D341Med (cell line): ENCODE measurements at regions not wholly inside any gene's neighbourhood (a gene's known extent, or its start where the extent isn't known, plus 50 kb on each side); places are given as distances from the start of the nearest gene placed in this dataset.
"Not testable (repeated sequence)": the region's sequence is repeated elsewhere in the genome, so short reads cannot be mapped to it uniquely, and the experiment has no call there.

Experiments used
- DNase-seq: peaks from one replicate; pipeline ENCODE4 v3.0.0; 2012; ENCODE audit warnings: low spot score

- no peak for DNase-seq
Measured at GRCh38 chr10:90276894-90277475, 575.6 kb downstream of the KIF20B start.

GRCh38 chr10:90286406-90286805 is 571.4 kb downstream of the HTR7 start:
- no peak for DNase-seq

GRCh38 chr10:90286941-90287340 is 570.9 kb downstream of the HTR7 start:
- DNase-seq, result no peak

GRCh38 chr10:90288391-90288933 is 569.4 kb downstream of the HTR7 start:
- DNase-seq, result no peak

- no peak for DNase-seq
Measured at GRCh38 chr10:90289037-90289436, 568.8 kb downstream of the HTR7 start.

- no peak for DNase-seq
Measured at GRCh38 chr10:90293616-90294015, 564.2 kb downstream of the HTR7 start.

- DNase-seq, result not testable (repeated sequence)
Measured at GRCh38 chr10:90294821-90295540, 562.9 kb downstream of the HTR7 start.

- not testable (repeated sequence) for DNase-seq
Measured at GRCh38 chr10:90302031-90302430, 555.8 kb downstream of the HTR7 start.

GRCh38 chr10:90302758-90303481 is 554.9 kb downstream of the HTR7 start:
- no peak for DNase-seq

GRCh38 chr10:90304533-90304932 is 553.3 kb downstream of the HTR7 start:
- DNase-seq, result no peak

- DNase-seq, result no peak
Measured at GRCh38 chr10:90306187-90306586, 551.7 kb downstream of the HTR7 start.

GRCh38 chr10:90308223-90308622 is 549.6 kb downstream of the HTR7 start:
- no peak for DNase-seq

- DNase-seq, result no peak
Measured at GRCh38 chr10:90313576-90314325, 544.1 kb downstream of the HTR7 start.

- DNase-seq, result no peak
Measured at GRCh38 chr10:90314718-90315117, 543.1 kb downstream of the HTR7 start.

GRCh38 chr10:90317172-90317571 is 540.7 kb downstream of the HTR7 start:
- DNase-seq, result no peak

GRCh38 chr10:90318659-90319058 is 539.2 kb downstream of the HTR7 start:
- DNase-seq, result no peak

- DNase-seq, result peak; percentile 16
Measured at GRCh38 chr10:90319188-90319914, 538.5 kb downstream of the HTR7 start.

GRCh38 chr10:90321132-90321816 is 536.6 kb downstream of the HTR7 start:
- no peak for DNase-seq

- no peak for DNase-seq
Measured at GRCh38 chr10:90326498-90327267, 531.2 kb downstream of the HTR7 start.

- no peak for DNase-seq
Measured at GRCh38 chr10:90327611-90328010, 530.2 kb downstream of the HTR7 start.
